Activated T-helper 17 cell treated with anti-CD3 and anti-CD28 coated beads, Interleukin-2, amount 50 U/mL, for 72 hours (primary cell): ENCODE measurements at regions not wholly inside any gene's neighbourhood (a gene's known extent, or its start where the extent isn't known, plus 50 kb on each side); places are given as distances from the start of the nearest gene placed in this dataset.

ENCODE experiments used
- ATAC-seq: fragments of 150-1000 bp; cut with Tn5 transposase; replicated peaks from 2 replicates; pipeline ENCODE4 v1.10.0; 2021; ENCODE audit warnings: mild to moderate bottlenecking, moderate library complexity
- H3K27ac Mint-ChIP-seq: one replicate; pipeline ENCODE4 v1.8.0; 2022; ENCODE audit warnings: mixed read lengths
- H3K27me3 Mint-ChIP-seq: one replicate; pipeline ENCODE4 v1.8.0; 2022; ENCODE audit warnings: mixed read lengths
- H3K36me3 Mint-ChIP-seq: one replicate; pipeline ENCODE4 v1.8.0; 2022; ENCODE audit warnings: low read depth, mild to moderate bottlenecking, mixed read lengths
- H3K4me1 Mint-ChIP-seq: one replicate; pipeline ENCODE4 v1.8.0; 2022; ENCODE audit warnings: mixed read lengths
- H3K4me3 Mint-ChIP-seq: one replicate; pipeline ENCODE4 v1.8.0; 2022; ENCODE audit warnings: mild to moderate bottlenecking, mixed read lengths
- H3K9me3 Mint-ChIP-seq: one replicate; pipeline ENCODE4 v1.8.0; 2022; ENCODE audit warnings: mixed read lengths

DNA sequence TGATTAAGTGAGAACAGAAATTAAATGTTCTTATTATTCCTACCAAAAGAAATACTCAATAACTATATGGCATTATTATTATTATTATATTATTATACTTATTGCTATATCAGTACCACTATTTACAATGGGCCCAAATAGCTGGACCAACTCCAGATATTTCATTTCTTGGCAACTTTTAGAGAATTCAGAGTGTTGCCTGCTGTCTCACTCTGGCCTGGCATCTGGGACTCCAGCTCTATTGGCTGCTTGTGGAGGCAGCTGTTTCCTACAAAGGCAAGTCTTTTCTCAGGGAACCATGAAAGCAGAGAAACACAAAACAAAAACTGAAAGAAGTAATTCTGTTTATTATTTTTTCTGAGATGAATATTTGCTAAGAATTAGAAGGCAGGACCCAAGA is 105.1 kb upstream of the SORCS1 start:
- H3K4me1 Mint-ChIP-seq, result no peaks in the 10 kb centered on the region
- no peaks in the 10 kb centered on the region for H3K36me3 Mint-ChIP-seq
- H3K27ac Mint-ChIP-seq, result no peak overlapping the region
- ATAC-seq, result no peak
- H3K9me3 Mint-ChIP-seq, result peaks cover 19% of the 10 kb centered on the region
- H3K27me3 Mint-ChIP-seq, result no peaks in the 10 kb centered on the region
- no peak overlapping the region for H3K4me3 Mint-ChIP-seq

DNA sequence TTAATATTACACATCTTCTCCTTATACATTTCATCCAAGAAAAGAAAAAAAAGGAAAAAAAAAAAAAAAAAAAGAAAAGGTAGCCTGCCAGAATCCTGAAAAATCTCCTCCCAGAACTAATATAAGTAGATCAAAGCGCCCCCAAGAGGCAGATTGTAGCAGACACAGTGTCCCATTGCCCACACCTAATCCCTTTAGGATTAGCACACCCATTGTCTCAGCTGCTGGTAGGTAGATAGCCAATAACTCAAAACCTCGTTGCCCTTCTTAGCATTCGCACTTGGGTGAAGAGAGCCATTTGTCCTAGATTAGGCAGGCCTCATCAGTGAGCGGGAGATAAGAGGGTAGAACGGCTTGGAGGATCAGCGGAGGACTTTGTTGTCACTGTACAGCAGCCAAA is 100.2 kb upstream of the SORCS1 start:
- H3K4me1 Mint-ChIP-seq, result no peaks in the 10 kb centered on the region
- no peaks in the 10 kb centered on the region for H3K27me3 Mint-ChIP-seq
- H3K4me3 Mint-ChIP-seq, result no peak overlapping the region
- no peak overlapping the region for H3K27ac Mint-ChIP-seq
- H3K36me3 Mint-ChIP-seq, result no peaks in the 10 kb centered on the region
- ATAC-seq, result no peak
- H3K9me3 Mint-ChIP-seq, result peaks cover 10% of the 10 kb centered on the region

DNA sequence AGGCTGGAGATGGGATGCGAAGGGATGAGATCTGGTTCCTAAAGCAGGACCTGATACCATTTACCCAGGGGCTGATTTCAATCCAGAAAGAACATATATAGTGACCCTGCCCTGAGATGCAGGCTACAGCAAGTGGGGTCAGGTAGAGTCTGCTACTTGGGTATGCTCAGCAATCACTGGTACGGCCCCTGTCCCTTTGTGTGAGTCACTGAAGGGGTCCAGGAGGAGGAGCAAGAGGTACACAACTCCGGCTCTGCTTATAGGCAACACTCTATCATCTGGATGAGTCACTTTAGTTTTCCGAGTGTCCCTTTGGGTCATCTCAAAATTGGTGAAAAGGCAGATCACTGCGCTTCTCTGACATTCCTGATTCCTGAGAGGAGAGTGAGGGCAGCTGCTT is 79.6 kb upstream of the SORCS1 start:
- no peak overlapping the region for H3K4me3 Mint-ChIP-seq
- no peak for ATAC-seq
- no peaks in the 10 kb centered on the region for H3K4me1 Mint-ChIP-seq
- H3K9me3 Mint-ChIP-seq, result peaks cover 5% of the 10 kb centered on the region
- no peak overlapping the region for H3K27ac Mint-ChIP-seq
- H3K36me3 Mint-ChIP-seq, result no peaks in the 10 kb centered on the region
- H3K27me3 Mint-ChIP-seq, result no peaks in the 10 kb centered on the region

DNA sequence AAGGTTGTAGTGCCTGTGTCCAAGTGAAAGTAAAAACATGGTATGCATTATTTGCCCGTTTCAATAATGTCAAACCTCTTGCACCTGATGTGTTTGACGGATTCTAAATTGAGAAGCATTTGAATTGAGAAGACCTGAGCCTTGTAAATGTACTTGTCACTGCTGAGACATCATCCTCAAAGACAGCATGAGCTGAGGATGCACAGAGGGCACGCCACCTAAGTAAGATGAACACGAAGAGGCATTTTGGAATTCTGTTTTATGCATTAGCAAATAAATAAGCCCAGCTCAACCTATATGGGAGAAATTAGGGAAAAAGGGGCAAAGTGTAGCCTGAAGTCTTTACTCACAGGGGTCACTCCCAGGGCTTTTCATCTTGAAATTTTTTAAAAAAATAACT is 73.8 kb upstream of the SORCS1 start:
- no peaks in the 10 kb centered on the region for H3K4me1 Mint-ChIP-seq
- no peaks in the 10 kb centered on the region for H3K36me3 Mint-ChIP-seq
- no peak overlapping the region for H3K4me3 Mint-ChIP-seq
- no peak overlapping the region for H3K27ac Mint-ChIP-seq
- H3K27me3 Mint-ChIP-seq, result no peaks in the 10 kb centered on the region
- peaks cover 18% of the 10 kb centered on the region for H3K9me3 Mint-ChIP-seq
- no peak for ATAC-seq

DNA sequence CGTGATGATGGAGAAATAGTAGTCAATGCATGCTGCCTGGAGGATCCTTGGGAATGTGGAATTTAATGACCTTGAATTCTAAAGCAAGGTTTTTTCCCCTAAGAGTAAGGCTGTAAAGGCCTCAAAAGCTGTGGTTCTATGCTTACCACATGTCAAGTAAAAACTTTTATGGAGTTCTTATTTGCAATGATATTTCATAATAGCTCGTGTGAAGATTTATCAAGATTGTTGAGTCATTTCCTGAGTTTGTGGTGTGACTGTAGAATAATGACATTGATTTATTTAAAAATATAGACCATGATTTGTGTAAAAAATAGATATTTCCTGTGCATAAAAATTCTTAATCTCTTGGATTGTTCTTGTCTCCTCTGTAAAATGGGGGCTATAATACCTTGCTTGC is 67.5 kb upstream of the SORCS1 start:
- Mint-ChIP-seq H3K4me3 (no peak overlapping the region), H3K36me3 (no peaks in the 10 kb centered on the region), H3K9me3 (peaks cover 23% of the 10 kb centered on the region)

DNA sequence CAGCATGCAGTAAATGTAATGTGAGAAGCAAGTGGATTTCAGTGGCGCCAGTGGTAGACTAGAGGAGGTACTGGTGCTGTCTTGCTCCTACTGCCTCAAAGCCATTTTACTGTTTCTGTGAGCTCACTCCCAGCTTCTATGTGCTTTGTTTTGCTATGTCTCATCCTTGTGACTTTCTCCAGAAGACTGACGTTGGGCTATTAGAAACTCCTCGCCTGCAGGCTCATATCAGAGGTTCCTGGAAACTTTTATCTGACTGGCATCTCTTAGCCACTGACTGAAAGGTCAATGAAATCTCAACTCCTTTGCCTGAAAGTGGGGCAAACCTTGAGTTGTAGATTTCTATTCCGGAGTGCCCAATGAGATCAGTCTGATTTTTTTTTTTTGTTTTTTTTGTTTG is 66.4 kb upstream of the SORCS1 start:
- H3K27ac Mint-ChIP-seq, result no peak overlapping the region
- H3K36me3 Mint-ChIP-seq, result no peaks in the 10 kb centered on the region
- ATAC-seq, result no peak
- no peaks in the 10 kb centered on the region for H3K27me3 Mint-ChIP-seq
- H3K4me3 Mint-ChIP-seq, result no peak overlapping the region
- no peaks in the 10 kb centered on the region for H3K4me1 Mint-ChIP-seq
- H3K9me3 Mint-ChIP-seq, result peaks cover 19% of the 10 kb centered on the region

More for the DNA sequence above, 67.5 kb upstream of the SORCS1 start:
- ATAC-seq, result no peak
- H3K27me3 Mint-ChIP-seq, result no peaks in the 10 kb centered on the region
- H3K4me1 Mint-ChIP-seq, result no peaks in the 10 kb centered on the region
- H3K27ac Mint-ChIP-seq, result no peak overlapping the region

DNA sequence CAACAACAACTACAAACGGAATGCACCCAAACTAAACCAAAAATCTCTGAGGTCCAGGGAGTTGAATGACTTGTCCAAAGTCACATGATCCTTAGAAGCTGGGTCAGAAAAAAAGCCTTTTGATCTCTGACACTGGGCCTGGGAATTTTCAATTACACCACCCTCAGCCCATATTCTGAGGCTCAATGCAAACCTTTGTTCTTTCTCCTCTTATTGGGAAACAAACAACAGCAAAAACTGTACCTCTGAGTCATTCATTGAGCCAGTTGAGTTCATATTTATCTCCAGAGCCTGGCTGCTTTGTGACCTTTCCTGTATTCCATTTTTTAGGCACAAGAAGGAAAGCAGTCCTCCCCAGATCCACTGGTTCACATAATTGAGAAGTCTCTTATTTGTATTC is 51.2 kb upstream of the SORCS1 start:
- ATAC-seq, result no peak
- no peaks in the 10 kb centered on the region for H3K4me1 Mint-ChIP-seq
- H3K27me3 Mint-ChIP-seq, result no peaks in the 10 kb centered on the region
- no peaks in the 10 kb centered on the region for H3K36me3 Mint-ChIP-seq
- peaks cover 21% of the 10 kb centered on the region for H3K9me3 Mint-ChIP-seq
- no peak overlapping the region for H3K4me3 Mint-ChIP-seq
- no peak overlapping the region for H3K27ac Mint-ChIP-seq
